ENCODE measurements at regions not wholly inside any gene's neighbourhood (a gene's known extent, or its start where the extent isn't known, plus 50 kb on each side); places are given as distances from the start of the nearest gene placed in this dataset.
A peak's percentile ranks its signal among the peaks of the same experiment; 100 is the strongest.
"Not testable (repeated sequence)": the region's sequence is repeated elsewhere in the genome, so short reads cannot be mapped to it uniquely, and the experiment has no call there.

DNA sequence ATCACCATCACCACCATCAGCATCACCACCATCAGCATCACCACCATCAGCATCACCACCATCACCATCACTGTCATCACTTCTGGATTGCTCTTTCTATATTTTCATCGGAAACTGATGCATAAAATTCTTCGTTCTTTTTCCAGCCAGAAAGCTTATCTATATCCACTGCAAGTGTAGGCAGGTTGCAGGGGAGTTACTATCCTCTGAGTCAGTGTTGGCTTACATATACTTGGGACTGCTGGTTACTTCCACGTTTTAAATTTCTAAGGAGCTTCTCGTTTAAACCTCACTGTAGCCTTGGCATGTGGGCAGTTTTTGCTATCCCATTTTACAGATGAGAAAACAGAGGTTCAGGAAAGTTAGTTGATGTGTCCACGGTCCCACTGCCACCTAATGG is 66.1 kb downstream of the FOXL3 start:
- DNase-seq (ENCODE audit: low spot score) = no peak

DNA sequence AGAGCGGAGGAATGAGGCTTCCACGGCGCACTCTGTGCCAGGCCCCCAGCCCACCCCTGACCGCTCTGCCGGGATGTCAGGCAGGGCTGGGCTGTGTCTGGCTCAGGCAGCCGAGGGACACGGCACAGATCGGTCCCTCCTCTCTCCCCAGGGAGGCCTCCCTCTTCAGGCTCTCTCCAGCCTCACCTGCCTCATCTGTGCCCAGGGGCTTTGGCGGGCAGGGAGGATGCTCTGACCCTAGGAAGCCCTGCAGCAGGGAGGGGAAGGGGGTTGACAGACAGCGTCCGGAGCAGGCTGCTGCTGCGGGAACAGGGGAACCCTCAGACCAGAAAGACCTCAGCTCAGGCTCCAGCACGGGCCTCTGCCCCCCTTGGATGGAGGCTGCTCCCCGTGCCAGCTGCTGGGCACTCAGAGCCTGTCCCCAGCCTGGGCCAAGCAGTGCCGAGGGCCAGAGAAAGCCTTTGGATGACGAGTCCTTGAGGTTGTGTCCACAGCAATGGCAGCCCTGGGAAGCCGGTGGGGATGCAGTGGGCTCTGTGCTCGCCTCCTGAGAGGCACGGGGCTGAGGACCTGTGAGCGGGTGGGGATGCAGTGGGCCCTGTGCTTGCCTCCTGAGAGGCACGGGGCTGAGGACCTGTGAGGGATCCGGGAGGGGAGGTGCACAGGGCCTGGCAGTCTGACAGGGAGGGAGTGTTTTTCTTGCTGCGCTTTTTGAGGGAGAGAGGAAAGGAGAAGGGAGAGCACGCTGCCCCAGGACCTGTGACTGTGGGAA is 66.9 kb downstream of the FOXL3 start:
- no peak for DNase-seq (ENCODE audit: low spot score)

DNA sequence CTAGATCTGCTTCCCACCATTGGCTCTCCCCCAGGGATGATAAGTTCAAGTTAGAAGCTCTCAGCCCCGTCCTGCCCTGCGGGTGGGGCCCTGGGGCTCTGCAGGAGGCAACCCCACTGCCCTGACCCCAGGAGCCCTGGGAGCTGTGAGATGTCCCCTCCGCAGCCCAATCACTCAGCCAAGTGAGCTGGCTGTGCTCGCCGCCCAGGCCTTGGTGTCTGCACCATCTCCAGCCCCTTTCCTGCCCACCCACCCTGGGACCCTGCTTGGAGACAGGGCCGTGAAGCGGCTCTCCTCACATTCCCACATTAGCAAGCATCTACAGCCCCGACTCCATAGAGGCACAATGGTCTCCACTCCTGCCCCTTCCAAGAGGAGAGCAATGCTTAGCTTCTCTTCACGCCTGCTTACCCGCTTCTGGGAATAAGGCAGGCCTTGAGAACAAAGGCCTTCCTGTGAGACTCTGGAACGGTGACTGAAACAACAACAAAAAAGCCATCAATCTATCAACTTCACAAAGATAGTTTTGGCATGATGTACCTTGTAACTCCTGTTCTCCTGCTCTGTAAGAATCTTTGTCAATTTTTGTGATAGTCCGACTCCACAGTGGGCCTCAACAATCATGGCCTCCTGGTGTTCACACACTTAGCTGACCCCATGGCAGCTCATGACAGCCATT is 67.7 kb downstream of the FOXL3 start:
- no peak for DNase-seq (ENCODE audit: low spot score)

DNA sequence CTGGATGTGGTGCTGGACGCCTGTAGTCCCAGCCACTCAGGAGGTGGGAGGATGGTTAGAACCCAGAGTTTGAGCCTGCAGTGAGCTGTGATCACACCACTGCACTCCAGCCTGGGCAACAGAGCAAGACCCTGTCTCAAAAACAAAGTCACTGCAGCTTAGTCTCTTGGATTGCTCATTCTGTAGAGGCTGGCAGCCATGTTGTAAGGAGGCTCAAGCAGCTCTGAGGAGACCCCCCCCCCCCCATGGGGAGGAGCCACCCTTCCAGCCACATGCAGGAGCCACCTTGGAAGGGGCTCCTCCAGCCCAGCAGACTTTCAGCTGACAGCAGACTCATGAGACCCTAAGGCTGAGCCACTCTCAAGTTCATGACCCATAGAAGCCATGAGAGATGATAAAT is 68.4 kb downstream of the FOXL3 start:
- DNase-seq (ENCODE audit: low spot score) = no peak

DNA sequence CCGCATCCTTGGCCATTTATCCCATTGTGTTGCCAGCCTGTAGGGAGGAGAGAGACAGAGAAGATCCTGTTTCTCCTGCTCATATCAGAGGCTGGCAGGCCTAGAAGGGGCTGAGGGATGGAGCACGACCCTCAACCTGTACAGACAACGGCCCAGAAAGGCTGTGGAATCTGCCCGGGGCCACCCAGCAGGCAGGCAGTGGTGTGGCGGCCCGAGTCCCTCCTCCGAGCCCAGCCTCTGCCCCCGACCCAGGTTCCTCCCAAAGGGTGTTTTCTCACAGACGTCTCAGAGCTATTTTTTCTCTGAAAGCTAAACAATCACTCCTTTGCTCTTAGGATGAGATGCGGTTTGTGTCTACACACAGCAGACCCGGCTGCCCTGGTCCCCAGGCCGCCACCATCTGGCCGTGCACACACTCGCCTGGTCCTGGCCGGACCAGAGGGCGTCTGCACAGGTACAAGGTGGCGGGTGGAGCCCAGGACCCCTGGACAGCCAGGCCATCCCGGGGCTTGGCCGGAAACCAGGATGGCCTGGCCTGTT is 69.3 kb downstream of the FOXL3 start:
- DNase-seq (ENCODE audit: low spot score) = no peak

DNA sequence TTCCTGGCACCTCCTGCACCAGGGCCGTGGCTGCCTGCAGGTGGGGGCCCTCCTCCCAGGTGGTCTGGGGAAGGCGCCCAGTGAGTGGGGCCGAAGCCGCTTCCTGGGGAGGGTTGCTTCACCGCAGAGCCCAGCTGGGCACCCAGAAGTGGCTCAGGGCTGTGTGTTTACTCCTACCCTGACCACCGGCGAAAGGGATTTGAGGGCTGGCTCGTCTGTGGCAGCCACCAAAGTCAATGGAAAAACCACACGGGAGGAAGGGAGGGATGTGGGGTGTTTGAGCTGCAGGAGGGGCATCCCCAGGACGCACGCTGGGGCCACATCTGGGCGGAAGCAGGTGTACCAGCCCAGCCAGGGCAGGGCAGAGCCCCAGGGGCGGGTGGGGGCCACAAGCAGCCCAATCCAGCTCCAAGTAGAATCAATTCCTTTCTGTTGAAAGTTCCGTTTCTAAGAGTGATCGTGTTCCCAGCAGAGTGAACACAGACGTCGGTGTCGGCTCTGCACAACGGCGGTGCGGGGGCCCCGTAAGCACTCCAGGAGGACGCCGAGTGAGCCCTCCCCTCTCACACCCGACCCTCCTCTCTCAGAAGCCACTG is 69.9 kb downstream of the FOXL3 start:
- no peak for DNase-seq (ENCODE audit: low spot score)

DNA sequence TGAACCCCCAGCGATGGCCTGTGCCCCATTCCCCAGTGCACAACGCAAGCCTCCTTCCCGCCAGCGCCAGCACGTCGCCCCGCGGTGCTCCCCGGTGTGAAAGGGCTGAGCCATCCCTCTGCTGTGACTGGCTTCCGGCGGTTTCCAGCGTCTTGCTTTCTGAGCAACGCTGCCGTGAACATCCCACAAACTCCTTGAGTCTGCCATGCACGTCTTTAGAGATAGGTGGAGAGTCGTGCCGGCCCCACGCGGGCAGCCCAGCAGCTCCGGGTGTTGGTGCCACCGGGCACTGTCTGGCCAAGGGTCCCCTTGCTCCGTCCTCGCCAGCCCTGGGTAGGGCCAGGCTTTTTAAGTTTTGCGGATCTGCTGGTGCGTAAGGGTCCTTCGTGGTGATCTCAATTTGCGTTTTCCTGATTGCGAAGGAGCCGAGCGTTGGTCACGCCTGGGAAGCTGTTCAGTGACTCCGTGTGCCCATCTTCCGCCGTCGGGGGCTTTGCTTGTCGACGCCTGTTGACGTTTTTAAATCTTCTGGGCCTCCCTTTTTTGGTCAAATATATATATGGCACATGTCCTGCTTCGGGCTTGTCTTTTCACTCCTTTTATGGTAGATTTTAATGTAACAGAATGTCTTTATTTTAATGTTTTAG is 70.6 kb downstream of the FOXL3 start:
- DNase-seq (ENCODE audit: low spot score) = no peak

DNA sequence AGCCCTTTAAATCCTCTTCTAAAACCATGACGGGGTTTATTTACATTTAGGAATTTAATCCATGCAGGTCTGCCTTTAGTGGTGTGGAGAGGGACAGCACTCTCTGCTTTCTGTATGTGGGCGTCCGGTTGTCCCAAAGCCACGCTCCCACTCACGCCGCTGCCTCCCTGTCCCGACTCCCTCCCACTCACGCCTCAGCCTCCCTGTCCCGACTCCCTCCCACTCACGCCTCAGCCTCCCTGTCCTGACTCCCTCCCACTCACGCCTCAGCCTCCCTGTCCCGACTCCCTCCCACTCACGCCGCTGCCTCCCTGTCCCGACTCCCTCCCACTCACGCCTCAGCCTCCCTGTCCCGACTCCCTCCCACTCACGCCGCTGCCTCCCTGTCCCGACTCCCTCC is 71.2 kb downstream of the FOXL3 start:
- DNase-seq (ENCODE audit: low spot score) = not testable (repeated sequence)

DNA sequence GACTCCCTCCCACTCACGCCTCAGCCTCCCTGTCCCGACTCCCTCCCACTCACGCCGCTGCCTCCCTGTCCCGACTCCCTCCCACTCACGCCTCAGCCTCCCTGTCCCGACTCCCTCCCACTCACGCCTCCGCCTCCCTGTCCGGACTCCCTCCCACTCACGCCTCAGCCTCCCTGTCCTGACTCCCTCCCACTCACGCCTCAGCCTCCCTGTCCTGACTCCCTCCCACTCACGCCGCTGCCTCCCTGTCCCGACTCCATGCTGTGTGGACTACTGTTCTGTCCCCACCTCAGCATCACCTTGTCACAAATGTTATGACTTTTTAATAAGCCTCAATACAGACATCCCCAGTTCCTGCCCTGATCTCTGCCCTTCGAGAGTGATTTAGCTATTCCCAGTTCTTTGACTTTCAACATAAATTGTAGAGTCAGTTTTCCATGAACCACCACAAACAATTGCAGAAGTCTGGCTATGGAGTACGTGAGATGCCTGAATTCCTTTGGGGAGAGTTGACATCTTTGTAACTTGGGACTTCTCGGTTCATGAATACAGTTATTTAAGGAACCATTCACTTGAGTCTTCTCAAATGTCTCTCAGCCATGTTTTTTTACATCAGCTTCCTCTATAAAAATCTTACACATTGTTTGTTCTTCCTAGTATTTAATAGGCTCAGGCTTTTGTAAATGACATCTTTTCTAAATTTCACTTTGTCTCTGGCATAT is 71.9 kb downstream of the FOXL3 start:
- no peak for DNase-seq (ENCODE audit: low spot score)

DNA sequence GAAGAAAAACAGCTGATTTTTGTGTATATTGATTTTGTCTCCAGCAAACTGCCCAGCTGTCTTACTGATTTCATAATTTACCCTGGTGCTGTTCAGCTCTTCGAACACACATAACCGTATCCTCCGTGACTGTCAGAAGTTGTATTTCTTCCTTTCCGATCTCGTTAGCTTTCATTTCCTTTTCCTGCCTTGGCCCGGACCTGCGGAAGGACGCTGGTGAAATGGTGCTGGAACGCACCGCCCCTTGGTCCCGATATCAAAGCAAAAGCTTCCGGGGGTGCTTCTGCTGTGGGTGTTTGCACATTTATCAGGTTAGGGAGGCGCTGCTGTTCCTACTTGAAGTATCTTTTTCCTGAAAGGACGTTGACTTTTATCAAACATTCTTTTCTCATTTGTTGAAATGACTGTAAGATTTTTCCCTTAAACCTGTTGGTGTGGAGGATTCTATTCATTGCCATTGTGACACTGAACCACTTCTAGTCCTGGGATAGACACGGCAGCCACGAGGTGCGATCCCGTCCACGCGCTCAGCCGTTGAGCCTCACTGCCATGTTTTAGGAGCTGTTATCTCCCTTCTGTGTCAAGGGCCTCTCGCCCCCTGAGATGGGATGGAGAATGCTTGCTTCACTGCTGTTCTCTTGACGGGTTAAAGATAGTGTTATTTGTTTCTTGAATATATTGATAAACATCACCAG is 72.6 kb downstream of the FOXL3 start:
- no peak for DNase-seq (ENCODE audit: low spot score)

DNA sequence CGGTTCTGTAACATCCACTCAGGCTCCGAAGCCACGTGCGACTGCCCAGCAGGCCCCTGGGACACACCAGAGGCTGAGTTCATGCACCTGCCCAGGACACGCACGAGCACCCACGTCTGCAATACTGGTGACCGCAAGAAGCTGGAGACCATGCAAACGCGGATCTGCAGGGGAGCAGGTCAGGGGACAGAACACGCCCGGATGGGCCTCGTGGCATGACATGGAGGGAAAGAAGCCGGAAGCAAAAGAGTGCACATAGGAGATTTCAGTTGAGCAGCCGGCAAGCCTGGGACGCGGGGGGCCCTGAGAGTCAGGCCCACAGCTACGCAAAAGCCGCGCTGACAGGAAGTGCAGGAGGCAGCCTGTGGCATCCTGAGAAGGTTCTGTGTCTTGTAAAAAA is 73.7 kb downstream of the FOXL3 start:
- DNase-seq (ENCODE audit: low spot score) = no peak

DNA sequence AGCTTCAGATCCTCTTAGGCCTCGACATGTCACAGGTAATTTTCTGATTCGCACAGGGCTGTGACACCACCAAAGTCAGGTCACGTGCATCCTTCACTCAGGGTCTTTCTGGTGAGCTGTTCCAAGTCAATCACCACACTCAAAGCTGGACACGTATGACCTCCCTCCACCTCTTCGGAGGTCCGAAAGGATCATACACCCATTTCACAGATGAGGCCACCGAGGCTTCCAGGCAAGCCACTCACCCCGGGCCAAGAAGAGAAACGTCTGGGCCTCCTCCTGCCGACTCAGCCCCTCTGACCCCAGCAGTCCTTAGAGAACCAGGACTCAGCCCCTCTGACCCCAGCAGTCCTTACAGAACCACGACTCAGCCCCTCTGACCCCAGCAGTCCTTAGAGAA is 74.6 kb downstream of the FOXL3 start:
- DNase-seq (ENCODE audit: low spot score) = no peak

DNA sequence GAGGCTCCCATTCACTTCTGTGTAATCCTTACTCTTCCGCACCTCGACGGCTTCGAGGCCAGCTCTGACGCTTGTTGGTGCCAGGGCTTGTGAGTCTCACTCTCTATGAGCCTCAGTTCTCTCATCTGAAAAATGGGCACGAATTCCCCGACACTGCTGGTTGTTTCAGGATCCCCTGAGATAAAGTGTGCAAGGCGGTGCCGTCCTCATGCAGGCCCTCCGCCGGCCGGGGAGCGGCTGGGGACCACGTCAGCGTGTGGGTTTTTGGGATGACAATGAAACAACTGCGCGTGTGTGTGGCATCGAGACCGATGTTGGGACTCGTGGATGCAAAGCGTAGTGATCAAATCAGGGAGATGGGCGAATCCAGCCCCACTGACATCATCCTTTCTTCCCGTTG is 75.6 kb downstream of the FOXL3 start:
- no peak for DNase-seq (ENCODE audit: low spot score)

DNA sequence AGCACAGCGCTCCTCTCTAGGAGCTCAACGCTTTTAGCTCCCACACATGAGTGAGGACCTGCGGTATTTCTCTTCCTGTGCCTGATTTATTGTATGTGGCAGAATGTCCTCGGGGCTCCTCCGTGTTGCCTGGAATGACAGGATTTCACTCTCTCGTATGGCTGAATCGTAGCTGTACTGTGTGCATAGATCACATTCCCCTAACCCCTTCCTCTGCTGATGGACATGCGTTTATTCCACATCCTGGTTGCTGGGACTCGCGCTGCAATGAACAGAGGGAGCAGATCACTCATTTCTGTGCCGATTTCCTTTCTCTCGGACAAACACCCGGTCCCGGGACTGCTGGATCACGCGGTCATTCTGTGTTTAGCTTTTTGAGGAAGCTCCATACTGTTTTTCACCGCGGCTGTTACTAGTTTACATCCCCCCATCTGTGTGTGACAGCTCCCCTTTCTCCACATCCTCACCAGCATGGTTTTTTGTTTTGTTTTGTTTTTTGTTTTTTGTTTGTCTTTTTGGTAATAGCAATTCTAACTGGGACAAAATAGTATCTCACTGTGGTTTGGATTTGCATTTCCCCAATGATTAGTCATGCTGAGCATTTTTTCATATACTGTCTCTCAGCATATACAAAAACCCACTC is 76.3 kb downstream of the FOXL3 start:
- DNase-seq (ENCODE audit: low spot score) = no peak

DNA sequence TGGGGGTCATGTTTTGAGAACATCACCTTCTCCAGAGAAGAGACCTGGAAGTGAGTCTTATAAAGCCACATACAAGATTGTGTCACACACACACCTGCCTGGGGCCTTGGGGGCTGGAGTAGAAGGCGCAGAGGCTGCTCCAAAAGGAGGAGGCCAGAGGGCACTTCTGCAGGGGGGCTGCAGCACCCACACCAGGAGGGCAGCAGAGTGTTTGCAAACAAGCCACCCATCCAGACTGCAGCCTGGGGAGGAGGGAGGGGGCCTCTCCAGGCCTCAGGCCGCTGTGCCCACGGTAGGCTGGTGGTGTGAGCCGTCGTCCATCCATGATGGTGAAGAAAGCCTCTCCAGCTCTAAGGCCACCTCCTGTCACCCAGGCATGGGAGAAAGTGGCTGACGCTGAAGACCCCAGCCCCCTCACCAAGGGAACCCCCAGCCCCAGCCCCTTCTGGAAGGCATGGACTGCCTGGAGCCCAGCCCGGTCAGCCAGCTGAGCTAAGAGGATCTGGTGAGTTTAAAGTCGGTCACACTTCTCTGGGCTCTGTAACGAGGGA is 77.5 kb downstream of the FOXL3 start:
- no peak for DNase-seq (ENCODE audit: low spot score)

DNA sequence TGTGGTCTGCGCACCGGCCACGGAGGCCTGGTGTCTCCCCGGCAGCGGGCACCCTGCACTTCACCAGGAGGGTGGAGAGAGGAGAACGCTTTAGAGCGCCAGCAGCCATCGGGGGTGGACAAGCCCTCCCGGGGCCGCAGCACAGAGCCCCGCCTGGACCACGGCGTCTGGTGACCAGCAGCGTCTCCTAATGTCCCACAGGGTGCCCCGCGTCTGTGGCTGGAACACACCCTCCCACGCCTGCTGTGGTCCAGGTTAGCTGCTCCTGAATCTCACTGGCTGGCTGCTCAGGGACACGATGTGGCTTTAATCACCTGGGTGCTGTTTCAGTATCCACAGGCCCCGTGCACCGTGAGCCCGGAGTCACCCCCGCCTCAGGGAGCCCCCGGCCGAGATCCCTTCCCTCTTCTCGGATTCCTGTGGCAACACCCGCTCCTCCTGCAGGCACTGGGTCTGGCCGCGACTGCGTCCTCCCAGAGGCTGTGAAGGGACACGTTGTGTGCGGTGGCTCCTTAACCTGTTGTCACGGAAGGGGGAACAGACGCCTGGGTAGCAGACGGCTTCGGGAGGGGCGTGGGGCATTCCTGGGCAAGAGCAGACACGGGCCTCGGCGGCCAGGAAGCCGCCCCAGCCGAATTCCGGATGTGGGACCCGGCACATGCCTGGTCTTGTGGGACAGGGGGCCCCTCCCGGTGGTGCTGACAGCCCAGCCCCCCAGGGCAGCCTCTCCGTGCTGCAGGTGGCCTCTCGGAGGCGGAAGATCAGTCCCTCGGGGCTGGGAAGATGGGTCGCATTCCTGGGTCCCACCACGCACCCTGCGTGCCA is 78.9 kb downstream of the FOXL3 start:
- no peak for DNase-seq (ENCODE audit: low spot score)

DNA sequence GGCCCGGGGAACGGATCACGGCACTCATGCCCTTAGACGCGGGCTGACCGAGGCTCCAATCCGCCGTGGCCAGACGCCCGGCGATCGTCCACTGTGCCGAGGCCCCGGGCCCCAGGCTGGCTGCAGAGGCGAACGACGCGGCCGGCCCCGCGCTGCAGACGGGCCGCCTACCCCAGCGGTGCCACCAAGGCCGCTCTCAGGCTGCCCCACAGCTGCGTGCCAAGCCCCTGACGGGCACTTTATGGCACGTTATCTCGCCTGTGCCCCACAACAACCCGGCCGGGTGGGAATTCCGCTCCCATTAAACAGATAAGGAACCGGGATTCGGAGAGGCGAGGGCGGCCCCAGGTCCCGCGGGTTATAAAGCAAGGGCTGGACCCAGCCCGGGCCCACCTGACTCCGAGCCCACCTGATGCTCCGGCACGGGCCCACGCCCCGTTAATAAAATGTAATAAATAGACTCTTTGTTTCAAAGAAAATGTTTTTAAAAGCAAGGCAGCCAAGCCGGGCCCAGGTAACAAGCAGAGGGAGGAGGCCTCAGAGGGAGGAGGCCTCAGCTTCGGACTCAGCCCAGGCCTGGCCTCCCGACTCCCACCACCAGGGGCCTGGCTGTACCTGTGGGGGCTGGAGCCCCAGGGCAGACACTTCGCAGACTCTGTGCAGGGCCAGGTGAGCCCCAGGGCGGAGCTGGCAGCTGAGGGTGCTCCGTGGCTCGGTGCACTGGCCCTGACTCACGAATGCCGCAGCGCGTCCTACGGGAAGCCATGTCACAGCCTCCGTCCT is 79.7 kb downstream of the FOXL3 start:
- peak; percentile 79 for DNase-seq (ENCODE audit: low spot score)

DNA sequence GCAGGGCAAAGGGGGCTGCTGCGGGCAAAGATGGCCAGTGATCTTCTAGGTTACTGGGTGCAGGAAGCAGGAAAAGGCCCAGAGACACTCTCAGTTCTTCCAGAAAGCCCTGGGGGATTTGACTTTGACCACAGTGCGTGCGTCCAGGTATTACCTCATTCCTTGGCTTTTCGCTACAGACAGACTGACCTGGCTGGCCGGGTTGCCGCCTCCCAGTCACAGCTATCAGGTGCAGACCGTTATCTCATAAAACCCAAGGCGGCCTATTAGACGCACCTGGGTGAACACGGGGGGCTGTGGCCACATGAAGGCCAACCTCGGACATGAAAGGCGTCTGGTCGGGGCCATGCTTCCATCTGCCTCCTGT is 80.3 kb downstream of the FOXL3 start:
- DNase-seq (ENCODE audit: low spot score) = peak; percentile 55

Measured in mesenteric fat pad (tissue), 1 donor.